Transverse colon (tissue), 4 donors: ENCODE measurements at regions not wholly inside any gene's neighbourhood (a gene's known extent, or its start where the extent isn't known, plus 50 kb on each side); places are given as distances from the start of the nearest gene placed in this dataset.

Experiments used
- DNase-seq: peaks from one replicate; pipeline ENCODE4 v3.0.0-alpha.2; 2019
- H3K27ac ChIP-seq, 4 donors: fragments of 200-600 bp; sonication (generic); 2 replicates each; pipeline ENCODE4 v1.5.1; 2016 to 2018; ENCODE audit warnings: inconsistent platforms in 4 of 4
- H3K27me3 ChIP-seq: fragments of 200-600 bp; sonication (generic); 2 replicates; pipeline ENCODE4 v1.5.1; 2017; ENCODE audit warnings: inconsistent platforms
- H3K36me3 ChIP-seq, 4 donors: fragments of 200-600 bp; sonication (generic); 2 replicates each; pipeline ENCODE4 v1.5.1; 2017 to 2019; ENCODE audit warnings: inconsistent platforms in 4 of 4
- H3K4me1 ChIP-seq, 4 donors: fragments of 200-600 bp; sonication (generic); 2 replicates each; pipeline ENCODE4 v1.5.1; 2017 to 2020; ENCODE audit warnings: inconsistent platforms in 4 of 4
- H3K4me3 ChIP-seq, 4 donors: fragments of 200-600 bp; sonication (generic); 1 replicate in 1 of 4; 2 replicates in 3 of 4; pipeline versions ENCODE4 v1.5.1 to v1.6.1; 2017 to 2019; ENCODE audit warnings: inconsistent platforms in 4 of 4
- H3K9me3 ChIP-seq, 2 donors: fragments of 200-600 bp; sonication (generic); 2 replicates each; pipeline ENCODE4 v1.5.1; 2017 to 2019; ENCODE audit warnings: inconsistent platforms in 2 of 2
- CTCF ChIP-seq, 5 experiments: fragments of 200-600 bp in 3 of 5; fragments of 450-650 bp in 2 of 5; sonication (generic) in 3 of 5; IDR thresholded peaks; 1 replicate in 2 of 5; 2 replicates in 3 of 5; pipeline ENCODE4 v1.5.1; 2016 to 2017; ENCODE audit warnings: antibody characterized with exemption in 5 of 5, inconsistent platforms in 3 of 5, mild to moderate bottlenecking in 2 of 5, moderate library complexity in 1 of 5
- EP300 ChIP-seq: sonication (generic); formaldehyde crosslinking; IDR thresholded peaks from one replicate; pipeline ENCODE4 v1.6.1; 2017; ENCODE audit warnings: antibody characterized with exemption, low read depth
- POLR2A ChIP-seq: fragments of 450-650 bp; IDR thresholded peaks from one replicate; pipeline ENCODE4 v1.6.1; 2016; ENCODE audit warnings: antibody characterized with exemption, mild to moderate bottlenecking, moderate library complexity
- POLR2AphosphoS5 ChIP-seq, 3 donors: sonication (generic); formaldehyde crosslinking; IDR thresholded peaks; one replicate each; pipeline ENCODE4 v1.6.1; 2016; ENCODE audit warnings: antibody characterized with exemption in 3 of 3
- WGBS, 2 donors: methylation state at CpG; one replicate each; pipeline ENCODE4 v1.1.5; 2018; ENCODE audit warnings: low coverage in 1 of 2; 5-methylcytosine and 5-hydroxymethylcytosine counted together
- in situ Hi-C, 4 donors: fragments of 200-750 bp; cut with MboI; loops; one replicate each; pipeline versions ENCODE4 v1.15.0 to v1.15.1; 2017; ENCODE audit warnings: low sequenced_read_pairs in 3 of 4, low pct_ligation_motif_present in 1 of 4, low pct_unique_long_range_greater_than_20kb in 1 of 4
- intact Hi-C: fragments of 100-400 bp; cut with DNase I; formaldehyde crosslinking; loops from one replicate; pipeline ENCODE4 v1.15.1; 2023; ENCODE audit warnings: low total_unique reads

- H3K27ac ChIP-seq = no peak overlapping the region
- no peak for TF ChIP-seq POLR2AphosphoS5 (IDR thresholded peaks at IDR 0.05)
- TF ChIP-seq CTCF (IDR thresholded peaks at IDR 0.05) = no peak
- no peak for TF ChIP-seq POLR2A
- no peak for TF ChIP-seq EP300
- no peaks in the 10 kb centered on the region for H3K36me3 ChIP-seq
- no peaks in the 10 kb centered on the region for H3K27me3 ChIP-seq
- 82 to 88% methylated on average over 7 of the region's 7 CpGs for WGBS, 2 donors
- no peaks in the 10 kb centered on the region for H3K4me1 ChIP-seq
- intact Hi-C loops = no loop called here
- no peak overlapping the region for H3K4me3 ChIP-seq
- no peak for DNase-seq
- no peaks in the 10 kb centered on the region for H3K9me3 ChIP-seq
- in situ Hi-C loops = no loop called here
Observed at GRCh38 chr9:20135119-20135697, 346.4 kb upstream of the SLC24A2 start.

GRCh38 chr9:20125727-20126126 is 336.9 kb upstream of the SLC24A2 start:
- Histone ChIP-seq H3K27me3 (no peaks in the 10 kb centered on the region), H3K4me3 (no peak overlapping the region), H3K27ac (no peak overlapping the region), H3K4me1 (no peaks in the 10 kb centered on the region), H3K9me3 (no peaks in the 10 kb centered on the region), H3K36me3 (no peaks in the 10 kb centered on the region)
- intact Hi-C loops (no loop called here), in situ Hi-C loops (no loop called here)
- 57% methylated on average over 1 of the region's 1 CpG; no CpG with 5 or more reads in 1 of the 2 donors for WGBS, 2 donors
- DNase-seq = no peak
- no peak for TF ChIP-seq EP300
- no peak for TF ChIP-seq CTCF (IDR thresholded peaks at IDR 0.05)
- no peak for TF ChIP-seq POLR2A
- TF ChIP-seq POLR2AphosphoS5 (IDR thresholded peaks at IDR 0.05) = no peak

- TF ChIP-seq CTCF (IDR thresholded peaks at IDR 0.05) (no peak), POLR2A (no peak), EP300 (no peak), POLR2AphosphoS5 (IDR thresholded peaks at IDR 0.05) (no peak)
- Histone ChIP-seq H3K27ac (no peak overlapping the region), H3K36me3 (no peaks in the 10 kb centered on the region), H3K9me3 (peaks cover 0 to 5% of the 10 kb centered on the region in 2 donors), H3K27me3 (no peaks in the 10 kb centered on the region), H3K4me3 (no peak overlapping the region), H3K4me1 (peaks cover 0 to 11% (median 5%) of the 10 kb centered on the region in 4 donors)
- DNase-seq = no peak
- intact Hi-C loops (no loop called here), in situ Hi-C loops (loop anchor here in 1 of 4 donors (25.0 kb wide), 1 partner anchor 107 kb away; no protein-coding TSS in a partner anchor)
- WGBS, 2 donors = 55 to 80% methylated on average over 1 of the region's 1 CpG
Observed at GRCh38 chr9:20119566-20119965, 330.7 kb upstream of the SLC24A2 start.

- Histone ChIP-seq H3K4me1 (peaks cover 0 to 11% (median 5%) of the 10 kb centered on the region in 4 donors), H3K9me3 (peaks cover 0 to 5% of the 10 kb centered on the region in 2 donors), H3K36me3 (no peaks in the 10 kb centered on the region), H3K4me3 (no peak overlapping the region), H3K27me3 (no peaks in the 10 kb centered on the region), H3K27ac (no peak overlapping the region)
- DNase-seq = no peak
- no peak for TF ChIP-seq POLR2A
- no peak for TF ChIP-seq CTCF (IDR thresholded peaks at IDR 0.05)
- no peak for TF ChIP-seq EP300
- TF ChIP-seq POLR2AphosphoS5 (IDR thresholded peaks at IDR 0.05) = no peak
- WGBS, 2 donors = 56 to 61% methylated on average over 2 of the region's 2 CpGs
- intact Hi-C loops = no loop called here
- in situ Hi-C loops = loop anchor here in 1 of 4 donors (25.0 kb wide), 1 partner anchor 106 kb away; no protein-coding TSS in a partner anchor
Observed at GRCh38 chr9:20117986-20118385, 329.1 kb upstream of the SLC24A2 start.
